B cell (primary cell): ENCODE measurements at regions not wholly inside any gene's neighbourhood (a gene's known extent, or its start where the extent isn't known, plus 50 kb on each side); places are given as distances from the start of the nearest gene placed in this dataset.

ENCODE experiments used
- EZH2 ChIP-seq: IDR thresholded peaks from 2 replicates; pipeline ENCODE4 v1.6.1; 2012; ENCODE audit warnings: borderline replicate concordance, low read depth, mild to moderate bottlenecking, moderate library complexity, low read length; ENCODE audit not compliant: insufficient read depth, poor library complexity, severe bottlenecking
- TF ChIP-seq, protein P1 (sequence below): fragments of 200-600 bp; IDR thresholded peaks from one replicate; pipeline ENCODE4 v1.8.0; 2022; ENCODE audit warnings: antibody characterized with exemption, mild to moderate bottlenecking

DNA sequence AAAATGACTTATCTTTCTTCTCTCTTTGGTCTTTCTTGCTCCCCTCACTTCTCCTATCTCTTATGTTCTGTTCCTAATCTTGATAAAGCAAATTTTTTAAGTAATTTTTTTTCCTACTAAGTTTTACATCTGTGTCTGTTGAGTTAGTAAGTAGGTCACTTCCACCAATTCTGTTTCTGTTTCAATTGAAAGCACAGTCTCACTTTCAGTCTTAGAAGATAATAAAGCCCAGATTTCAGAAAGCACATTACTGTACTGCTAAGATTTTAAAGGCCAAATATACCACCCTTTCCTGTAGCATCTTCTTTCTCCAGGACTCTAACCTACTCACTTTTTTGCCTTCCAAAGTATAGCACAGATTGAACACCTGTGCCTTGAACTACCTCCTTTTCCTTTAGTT, 866.1 kb upstream of the ADGRB3 start:
- TF ChIP-seq, protein P1, sequence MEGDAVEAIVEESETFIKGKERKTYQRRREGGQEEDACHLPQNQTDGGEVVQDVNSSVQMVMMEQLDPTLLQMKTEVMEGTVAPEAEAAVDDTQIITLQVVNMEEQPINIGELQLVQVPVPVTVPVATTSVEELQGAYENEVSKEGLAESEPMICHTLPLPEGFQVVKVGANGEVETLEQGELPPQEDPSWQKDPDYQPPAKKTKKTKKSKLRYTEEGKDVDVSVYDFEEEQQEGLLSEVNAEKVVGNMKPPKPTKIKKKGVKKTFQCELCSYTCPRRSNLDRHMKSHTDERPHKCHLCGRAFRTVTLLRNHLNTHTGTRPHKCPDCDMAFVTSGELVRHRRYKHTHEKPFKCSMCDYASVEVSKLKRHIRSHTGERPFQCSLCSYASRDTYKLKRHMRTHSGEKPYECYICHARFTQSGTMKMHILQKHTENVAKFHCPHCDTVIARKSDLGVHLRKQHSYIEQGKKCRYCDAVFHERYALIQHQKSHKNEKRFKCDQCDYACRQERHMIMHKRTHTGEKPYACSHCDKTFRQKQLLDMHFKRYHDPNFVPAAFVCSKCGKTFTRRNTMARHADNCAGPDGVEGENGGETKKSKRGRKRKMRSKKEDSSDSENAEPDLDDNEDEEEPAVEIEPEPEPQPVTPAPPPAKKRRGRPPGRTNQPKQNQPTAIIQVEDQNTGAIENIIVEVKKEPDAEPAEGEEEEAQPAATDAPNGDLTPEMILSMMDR, result no peak
- no peak for TF ChIP-seq EZH2
